ENCODE measurements at regions not wholly inside any gene's neighbourhood (a gene's known extent, or its start where the extent isn't known, plus 50 kb on each side); places are given as distances from the start of the nearest gene placed in this dataset.

DNA sequence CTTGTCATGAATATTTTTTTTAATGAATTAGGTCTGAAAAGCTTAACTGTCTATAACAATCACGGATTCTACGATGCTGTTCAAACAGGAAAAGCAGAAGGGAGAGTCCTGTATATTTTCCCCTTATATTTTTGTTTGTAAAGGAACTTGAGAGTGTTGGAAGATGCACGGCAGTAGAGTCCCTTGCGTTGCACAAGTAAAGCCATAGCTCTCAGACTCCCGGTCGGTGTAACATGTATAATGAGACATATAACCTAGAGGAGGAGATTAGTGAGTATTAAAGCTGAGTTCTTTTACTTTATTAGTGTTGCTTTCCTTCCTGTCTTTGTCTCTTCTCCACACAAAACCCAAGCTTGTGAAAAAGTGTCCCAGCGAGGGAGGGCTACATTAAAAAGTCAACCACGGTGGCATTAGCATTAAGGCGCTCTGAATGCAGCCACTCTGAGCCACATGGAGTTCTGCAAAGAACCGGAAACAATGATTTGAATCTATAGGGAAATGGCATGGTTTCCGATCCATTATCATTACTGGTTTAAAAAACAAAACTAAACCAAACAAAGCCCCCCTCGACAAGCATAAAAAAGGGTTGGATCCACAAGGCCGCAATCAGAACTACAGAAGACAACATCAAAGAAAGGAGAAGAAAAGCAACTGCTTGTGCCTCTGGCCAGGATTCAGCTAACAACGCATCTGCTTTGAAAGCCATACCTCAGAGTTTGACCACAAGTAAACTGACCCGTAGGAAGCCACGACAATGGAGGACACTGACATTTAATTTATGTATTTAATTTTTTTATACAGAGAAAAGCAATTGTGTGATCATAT, 356.8 kb downstream of the LMO4 start:
- DNase-seq, result no peak

DNA sequence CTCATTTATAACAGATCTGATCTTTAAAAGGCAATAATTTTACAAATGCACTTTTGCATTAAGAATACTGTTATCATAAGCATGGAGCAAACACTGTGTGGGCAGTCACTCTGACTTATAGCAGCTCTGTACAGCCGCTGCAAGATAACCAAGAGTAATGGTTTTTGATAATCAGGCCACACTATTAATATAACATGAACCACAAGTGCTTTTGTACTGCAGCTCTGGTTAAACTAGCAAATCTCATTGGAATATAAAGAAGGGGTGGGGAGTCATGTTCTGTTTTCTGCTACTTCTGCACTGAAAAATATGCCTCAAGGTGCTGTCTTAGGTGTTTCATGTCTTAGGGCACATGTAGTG, 357.4 kb downstream of the LMO4 start:
- no peak for DNase-seq

DNA sequence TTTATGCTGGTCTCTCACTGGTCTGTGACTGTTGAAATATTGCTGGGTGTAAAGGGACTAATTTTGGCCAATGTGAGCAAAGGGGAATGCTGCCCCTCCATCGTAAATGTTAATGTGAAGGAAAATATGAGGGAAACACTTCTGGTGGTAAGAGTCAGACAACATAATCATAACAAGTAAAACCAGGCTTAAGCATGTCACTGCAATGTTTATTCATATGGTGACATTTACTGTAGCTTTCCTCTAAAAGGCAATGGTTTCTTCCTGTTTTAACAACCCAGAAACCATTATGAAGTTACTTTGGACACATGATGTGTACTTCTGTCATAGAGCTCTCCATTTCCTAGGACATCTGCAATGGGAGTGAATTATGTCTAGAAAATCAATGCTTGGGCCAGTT, 358.0 kb downstream of the LMO4 start:
- no peak for DNase-seq

DNA sequence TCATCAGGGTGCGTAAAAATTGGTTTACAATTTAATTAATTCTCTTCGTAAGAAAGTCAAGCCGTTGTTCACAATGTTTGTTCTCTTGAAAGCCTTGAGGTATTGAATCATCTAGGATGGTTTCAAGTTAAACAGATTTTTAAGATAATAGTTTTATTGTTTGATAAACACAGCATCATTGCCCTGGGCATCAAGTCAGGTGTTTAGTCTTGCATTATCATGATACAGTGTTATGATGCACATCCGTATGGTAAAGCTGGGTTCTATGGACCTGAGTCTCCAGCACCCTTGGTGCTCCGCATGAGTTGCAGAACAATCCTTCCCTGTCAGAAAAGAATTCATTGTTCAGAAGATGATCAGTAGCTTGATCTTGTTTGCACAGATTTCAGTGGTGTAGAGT, 359.5 kb downstream of the LMO4 start:
- no peak for DNase-seq

DNA sequence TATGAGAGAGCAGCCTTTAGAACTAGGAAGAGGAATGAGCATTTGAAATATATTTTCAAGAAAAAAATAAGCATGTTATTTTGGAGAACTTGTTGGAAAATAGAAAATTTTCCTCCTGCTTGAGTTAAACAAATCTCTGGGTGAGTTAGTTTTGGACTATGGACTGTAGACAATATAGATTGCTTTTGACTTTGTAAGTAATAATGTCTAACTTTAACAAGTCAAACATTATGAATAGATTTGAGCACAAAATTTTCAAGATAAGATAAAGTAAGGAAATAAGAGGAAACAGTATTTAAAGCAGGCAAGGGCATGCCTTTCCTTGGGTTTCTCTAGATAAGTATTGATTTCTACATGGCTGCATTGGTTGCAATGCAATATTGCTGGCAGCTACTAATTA, 360.8 kb downstream of the LMO4 start:
- no peak for DNase-seq

DNA sequence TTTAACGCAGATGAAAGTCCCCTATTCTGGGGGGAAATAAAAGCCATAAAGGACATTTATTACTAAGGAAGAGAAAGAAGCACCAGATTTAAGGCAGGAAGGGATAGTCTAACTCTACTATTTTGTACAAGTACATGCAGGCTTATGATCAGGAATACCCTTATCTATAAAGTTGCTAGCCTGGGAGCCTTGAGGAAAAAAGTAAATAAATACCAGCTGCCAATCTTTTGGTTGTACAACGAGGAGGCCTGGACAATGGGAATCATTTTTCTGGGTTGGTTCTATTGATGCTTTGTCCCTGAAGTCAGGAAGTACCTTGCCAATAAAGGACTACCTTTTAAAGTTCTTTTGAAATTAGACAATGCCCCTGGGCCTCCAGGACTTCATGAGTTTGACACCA, 367.8 kb downstream of the LMO4 start:
- no peak for DNase-seq

DNA sequence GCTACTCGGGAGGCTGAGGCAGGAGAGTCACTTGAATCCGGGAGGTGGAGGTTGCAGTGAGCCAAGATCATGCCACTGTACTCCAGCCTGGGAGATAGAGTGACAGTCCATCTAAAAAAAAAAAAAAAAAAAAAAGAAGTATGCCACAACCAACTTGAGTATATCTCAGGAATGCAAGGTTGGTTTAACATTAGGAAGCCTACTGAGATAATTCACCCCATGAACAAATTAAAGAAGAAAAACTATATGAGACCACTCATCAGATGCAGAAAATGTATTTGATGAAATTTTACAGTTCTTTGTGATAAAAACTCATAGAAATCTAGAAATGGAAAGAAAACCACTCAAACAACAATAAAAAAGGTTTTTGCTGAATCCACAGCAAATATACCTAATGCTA, 373.8 kb downstream of the LMO4 start:
- DNase-seq, result no peak

DNA sequence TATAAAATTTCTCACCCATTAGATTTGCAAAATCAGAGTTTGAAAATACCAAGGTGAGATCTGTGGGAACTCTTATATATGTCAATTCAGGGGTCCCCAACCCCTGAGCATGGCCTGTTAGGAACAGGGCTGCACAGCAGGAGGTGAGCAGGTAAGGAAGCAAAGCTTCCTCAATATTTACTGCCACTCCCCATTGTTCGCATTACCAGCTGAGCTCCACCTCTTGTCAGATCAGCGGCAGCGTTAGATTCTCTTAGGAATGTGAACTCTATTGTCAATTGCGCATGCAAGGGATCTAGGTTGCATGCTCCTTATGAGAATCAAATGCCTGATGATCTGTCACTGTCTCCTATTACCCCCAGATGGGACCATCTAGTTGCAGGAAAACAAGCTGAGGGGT, 376.6 kb downstream of the LMO4 start:
- no peak for DNase-seq

DNA sequence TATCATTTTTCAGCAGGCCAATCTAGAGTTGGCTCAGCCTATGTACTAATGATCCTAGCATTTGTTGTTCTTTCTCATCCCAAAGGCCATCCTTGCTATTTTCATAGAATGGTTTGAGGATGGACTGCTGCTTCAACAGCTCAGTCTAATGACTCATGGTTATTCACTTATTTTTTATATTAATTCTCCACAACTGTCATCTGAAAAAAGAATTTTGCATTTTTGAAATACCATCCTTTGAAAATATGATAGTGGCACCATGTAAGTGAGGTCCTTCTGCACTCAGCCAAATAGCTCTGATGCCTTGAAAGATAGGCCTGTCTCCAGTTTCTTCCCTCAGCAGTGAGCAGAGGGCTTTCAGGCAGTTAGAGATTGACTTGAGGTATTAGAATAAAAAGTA, 377.5 kb downstream of the LMO4 start:
- DNase-seq, result peak; percentile 88

DNA sequence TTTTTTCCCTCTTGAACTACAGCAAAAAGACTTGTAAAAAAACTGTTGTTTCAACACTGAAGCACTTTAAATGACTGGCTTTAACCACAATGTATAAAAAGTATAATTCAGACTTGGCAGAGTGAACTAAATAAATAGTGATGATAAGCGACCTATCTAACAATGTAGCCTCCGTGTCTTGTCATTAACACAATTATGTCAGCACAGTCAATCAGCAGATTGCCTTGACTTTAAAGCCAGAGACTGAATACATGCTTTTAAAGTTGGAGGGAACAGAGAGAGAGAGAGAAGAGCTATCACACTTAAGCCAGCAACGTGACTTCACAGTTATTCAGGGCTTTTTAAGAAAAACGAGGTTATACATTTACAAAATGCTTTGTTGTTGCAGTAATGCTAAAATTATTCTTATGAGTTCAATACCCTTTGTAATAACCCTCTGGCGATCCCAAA, 378.1 kb downstream of the LMO4 start:
- peak; percentile 36 for DNase-seq

DNA sequence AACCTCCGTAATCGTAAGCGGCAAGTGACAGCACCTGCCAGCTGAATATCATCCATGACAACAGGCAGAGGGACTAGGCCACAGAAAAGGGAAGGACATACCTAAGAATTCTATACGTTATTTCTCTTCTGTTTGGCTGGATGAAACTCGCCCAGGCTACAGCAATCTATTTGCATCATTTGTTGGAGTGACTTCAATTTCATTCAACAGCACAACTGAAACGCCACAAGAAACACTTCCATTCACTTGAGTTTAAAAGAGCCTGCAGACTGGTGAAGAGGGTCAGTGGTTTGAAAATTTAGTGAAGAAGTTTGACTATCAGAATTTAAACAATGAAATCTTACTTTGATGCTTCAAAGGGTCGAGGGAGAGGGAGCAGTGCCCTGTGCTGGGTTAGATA, 378.7 kb downstream of the LMO4 start:
- DNase-seq, result no peak

DNA sequence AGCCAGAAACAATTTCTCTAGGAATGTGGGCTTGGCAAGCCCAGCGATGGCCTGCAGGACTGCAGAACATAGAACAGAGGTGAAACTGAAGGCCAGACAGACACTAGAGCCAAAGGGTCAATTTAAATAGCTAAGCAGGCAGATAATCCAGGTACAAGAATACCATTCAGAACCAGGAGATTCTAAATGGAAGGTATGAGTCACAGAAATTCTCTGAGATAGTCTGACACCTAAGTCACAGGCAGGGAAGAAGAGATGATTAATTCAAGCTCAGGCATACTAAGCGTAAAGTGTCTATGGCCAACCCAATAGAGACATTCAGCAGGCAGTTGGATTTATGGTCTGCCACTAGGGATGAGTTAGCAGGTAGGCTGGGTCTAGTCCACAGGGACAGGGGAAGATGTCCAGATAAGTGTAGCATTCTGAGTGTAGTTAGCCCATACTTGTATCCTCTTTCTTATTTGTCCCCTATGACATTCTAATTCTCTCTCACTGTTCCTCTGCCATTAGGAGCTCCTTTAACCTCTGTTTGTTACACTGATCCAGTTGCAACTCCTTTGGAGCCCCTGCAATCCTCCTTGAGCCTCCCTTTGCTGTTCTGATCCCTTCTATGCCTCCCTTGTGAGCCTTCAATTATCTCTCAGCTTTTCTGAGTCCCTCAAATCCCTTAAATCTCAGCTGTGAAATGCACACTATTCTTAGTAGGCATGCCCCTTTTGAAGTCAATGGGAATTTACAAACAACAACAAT, 383.8 kb downstream of the LMO4 start:
- no peak for DNase-seq

DNA sequence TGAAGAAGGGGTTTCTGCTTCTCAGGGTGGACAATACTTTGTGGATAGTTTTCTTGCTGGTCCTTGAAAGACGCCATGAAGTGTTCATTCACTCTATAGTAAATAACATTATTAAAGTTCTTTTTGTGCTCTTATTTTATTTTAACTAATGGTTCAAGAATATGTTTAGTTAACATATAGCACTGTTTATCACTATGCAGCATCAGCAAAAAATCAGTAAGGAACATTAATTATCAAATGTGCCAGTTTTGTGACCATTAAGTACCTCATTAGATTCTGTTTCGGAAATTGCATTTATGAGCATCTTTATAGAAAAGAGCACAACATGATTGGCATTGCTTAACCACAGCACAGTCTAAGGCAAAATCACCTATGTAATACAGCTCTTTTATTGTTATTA, 385.6 kb downstream of the LMO4 start:
- DNase-seq, result no peak

DNA sequence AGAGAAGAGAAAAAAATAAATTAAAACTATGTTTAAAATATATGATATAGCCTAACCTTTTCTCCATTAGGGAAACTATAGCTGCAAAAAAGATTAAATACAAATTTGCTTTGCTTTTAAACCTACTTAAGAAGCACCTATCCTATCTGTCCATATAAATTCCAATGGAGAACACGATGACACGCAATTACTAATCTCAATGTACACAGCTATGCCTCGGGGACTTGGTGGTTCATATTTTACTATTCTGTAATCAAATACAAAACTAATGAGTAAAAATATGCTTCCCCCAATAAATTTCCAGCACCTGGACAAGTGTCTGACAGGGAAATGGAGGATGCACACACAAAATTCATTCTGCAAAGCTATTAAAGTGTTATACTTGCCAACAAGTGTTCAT, 386.4 kb downstream of the LMO4 start:
- DNase-seq, result no peak

DNA sequence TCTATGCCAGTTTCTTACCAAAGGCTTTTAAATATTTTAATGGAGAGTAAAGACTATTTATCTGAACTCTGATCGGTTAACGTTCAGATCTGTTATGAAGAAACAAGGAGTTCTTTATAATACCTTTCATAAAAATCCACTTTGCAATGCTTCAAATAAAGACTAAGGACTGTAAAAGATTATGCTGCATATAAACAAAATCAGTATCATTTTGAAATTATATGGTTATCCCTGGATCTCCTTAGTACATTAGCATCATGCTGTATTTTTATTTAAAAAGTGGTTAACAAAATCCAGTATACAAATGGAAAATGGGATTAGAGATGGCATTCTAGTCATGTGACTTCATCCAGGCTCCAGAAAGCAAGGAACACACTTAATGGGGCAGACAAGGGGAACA, 386.8 kb downstream of the LMO4 start:
- DNase-seq, result no peak

DNA sequence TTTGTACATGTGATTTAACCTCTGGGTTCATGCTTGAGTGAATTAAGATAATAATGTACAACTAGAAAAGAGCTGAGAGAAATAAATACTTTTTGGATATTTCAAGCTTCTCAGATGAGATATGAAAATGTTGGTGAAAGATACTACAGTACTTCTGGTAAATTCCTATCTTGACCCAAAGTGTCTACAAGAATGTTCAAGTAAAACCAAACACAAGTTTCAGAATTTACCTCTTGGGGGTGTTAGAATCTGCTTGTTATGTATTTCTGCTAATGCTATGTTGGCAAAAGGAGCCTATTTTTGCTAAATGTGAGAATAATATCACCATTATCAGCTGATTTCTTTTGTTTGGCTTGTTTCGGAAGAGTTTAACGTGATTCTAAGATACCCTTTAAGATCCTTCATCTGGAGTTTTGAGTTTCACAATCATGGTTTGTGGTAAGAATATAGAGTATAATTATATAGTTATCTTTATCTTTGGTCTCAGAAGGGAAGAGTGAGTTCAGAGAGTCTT, 388.5 kb downstream of the LMO4 start:
- no peak for DNase-seq

DNA sequence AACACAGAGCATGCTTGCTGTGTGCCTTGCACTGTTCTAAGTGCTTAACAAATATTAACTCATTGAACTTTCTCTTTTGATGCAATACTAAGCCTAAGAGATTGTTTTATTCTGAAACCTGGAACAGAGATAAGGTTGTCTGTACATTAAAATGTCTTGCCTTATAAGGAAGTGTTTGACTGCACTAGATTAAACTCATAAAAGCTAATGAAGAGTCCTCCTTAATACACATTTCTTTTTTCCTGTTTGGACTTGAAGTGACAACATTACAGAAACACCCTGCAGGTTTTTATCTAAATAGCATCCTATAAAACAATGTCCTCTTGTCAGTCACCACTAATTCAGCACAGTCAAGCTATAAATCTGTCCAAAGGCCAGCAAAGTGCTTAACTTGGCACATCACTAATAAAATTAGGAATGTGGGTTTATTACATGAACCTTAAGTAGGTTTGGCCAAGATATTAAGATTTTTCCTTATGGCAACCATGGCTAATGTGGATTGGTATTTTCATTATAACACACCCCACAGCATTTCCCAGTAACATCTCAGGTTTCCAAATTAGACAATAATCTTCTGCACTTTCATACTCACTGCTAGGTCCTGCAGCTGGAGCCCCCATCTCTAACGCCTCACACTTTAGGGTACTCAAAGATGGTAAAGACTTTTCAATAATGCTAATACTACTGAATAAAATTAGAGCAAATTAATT, 389.7 kb downstream of the LMO4 start:
- DNase-seq, result no peak

DNA sequence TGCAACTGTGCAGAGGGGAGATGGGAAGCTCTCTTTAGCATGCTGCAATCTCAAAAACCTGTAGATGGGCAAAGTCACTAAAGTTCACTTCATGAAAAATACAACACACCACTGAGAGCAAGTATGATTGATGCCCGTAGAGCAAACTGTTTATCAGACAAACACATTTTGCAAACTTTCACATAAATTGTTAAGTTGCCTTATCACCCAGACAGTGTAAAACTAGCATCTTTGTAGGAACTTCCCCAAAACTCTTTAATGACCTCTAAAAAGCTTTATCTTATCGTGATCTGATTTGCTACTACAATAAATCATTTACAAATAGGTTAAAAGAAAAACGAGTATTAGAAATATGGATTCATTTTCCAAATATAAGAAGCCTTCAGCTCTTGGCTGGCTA, 391.0 kb downstream of the LMO4 start:
- DNase-seq, result no peak

DNA sequence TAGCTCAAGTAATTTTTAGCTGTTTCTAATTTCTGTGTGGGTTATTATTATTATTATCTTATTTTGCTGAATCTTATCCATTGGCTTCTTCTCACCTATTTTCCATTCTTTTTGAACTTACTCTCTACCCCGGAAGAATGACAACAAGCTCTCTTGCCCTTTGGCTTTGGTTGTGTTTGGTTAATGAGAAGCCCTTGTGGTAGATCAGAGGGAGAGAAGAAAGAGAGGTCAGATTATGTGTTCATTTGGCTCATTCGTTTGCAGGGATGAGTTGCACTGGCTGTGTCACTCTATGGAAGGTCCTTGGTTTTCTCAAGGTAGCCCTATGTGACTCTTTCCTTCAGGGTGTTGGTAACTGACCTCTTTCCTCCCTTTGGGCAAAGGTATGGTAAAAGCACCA, 391.9 kb downstream of the LMO4 start:
- no peak for DNase-seq

DNA sequence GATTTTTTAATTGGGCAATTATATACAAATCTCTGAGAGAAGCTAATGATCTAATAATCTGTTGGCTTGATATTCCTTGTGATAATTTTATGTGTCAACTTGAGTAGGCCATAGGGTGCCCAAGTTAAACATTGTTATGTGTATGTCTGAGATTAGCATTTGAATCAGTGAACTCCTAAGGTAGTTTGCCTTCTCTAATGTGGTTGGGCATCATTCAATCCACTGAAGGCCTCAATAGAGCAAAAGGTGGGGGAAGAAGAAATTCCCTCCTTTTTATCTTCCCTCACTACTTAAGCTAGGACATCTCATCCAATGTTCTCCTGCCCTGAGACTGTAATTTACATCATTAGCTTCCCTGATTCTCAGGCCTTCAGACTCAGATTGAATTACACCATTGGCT, 394.5 kb downstream of the LMO4 start:
- no peak for DNase-seq

DNA sequence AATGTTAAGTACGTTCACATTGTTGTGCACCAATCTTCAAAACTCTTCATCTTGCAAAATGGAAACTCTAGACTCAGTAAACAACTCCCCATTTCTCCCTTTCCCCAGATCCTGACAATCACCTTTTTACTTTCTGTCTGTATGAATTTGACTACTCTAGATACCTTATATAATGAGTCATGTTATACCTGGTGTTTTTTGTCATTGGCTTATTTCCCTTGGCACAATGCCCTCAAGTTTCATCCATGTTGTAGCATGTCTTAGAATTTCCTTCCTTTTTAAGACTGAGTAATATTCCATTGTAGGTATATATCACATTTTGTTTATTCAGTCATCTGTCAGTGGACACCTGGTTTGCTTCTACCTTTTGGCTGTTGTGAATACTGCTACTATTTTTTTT, 399.5 kb downstream of the LMO4 start:
- no peak for DNase-seq

DNA sequence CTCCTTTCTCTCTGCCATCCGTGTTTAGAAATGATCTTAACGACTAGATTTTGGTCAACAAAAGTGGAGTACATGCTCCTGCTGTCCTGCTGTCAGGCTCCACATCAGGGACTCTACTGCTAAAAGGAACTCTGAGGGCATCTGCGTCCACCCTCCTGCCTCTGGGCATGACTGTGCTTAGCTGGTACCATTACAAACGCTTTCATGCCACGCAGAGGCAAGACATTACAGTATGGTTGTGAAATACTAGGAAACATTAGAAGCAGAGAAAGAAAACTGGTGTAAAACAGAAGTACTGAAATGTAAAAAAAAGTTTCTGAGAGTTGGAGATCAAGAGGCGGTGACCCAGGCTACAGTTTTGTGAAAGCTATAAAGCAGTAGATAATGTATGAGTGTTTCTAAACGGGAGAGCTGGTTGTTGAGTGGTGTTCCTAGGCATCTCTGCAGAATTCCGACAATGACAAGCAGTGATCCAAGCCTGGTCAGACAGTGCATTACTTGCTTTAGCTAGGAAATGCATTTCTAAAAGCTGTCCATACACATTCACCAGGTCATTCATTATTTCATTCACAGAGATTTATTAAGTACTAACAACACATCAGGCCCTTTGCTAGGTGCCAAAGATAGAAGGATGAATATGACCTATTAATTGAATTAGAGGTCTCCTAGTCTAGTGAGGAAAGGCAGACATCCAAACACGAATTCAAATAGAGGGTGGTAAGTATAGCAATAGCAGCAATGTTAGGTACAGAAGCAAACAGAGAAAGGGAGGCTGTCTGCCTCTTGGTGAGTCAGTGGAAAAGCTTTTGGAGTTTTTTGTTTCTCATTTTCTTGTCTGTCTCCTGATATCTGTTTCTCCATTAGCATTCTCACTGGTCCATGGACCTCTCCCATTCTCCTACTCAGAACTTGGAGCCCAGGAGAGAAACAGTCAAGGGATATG, 401.9 kb downstream of the LMO4 start:
- no peak for DNase-seq

Measured in fibroblast of skin of scalp (primary cell).